ENCODE measurements at regions not wholly inside any gene's neighbourhood (a gene's known extent, or its start where the extent isn't known, plus 50 kb on each side); places are given as distances from the start of the nearest gene placed in this dataset.
A peak's percentile ranks its signal among the peaks of the same experiment; 100 is the strongest.
"Not testable (repeated sequence)": the region's sequence is repeated elsewhere in the genome, so short reads cannot be mapped to it uniquely, and the experiment has no call there.

GRCh38 chr1:221521686-221522085 is 220.2 kb downstream of the DUSP10 start:
- Histone ChIP-seq H3K9me3 (no peaks in the 10 kb centered on the region), H3K4me1 (no peaks in the 10 kb centered on the region), H3K4me3 (no peak overlapping the region), H3K27me3 (no peaks in the 10 kb centered on the region), H3K27ac (no peak overlapping the region), H3K36me3 (no peaks in the 10 kb centered on the region)
- ATAC-seq (no peak), DNase-seq (no peak)
- intact Hi-C loops (cut with DNase I) = no loop called here
- no peak for TF ChIP-seq CTCF (IDR thresholded peaks at IDR 0.05)

GRCh38 chr1:221522529-221522940 is 219.4 kb downstream of the DUSP10 start:
- no peak for DNase-seq
- Histone ChIP-seq H3K36me3 (no peaks in the 10 kb centered on the region), H3K27ac (no peak overlapping the region), H3K4me1 (no peaks in the 10 kb centered on the region), H3K9me3 (no peaks in the 10 kb centered on the region), H3K4me3 (no peak overlapping the region), H3K27me3 (no peaks in the 10 kb centered on the region)
- ATAC-seq = no peak
- no peak for TF ChIP-seq CTCF (IDR thresholded peaks at IDR 0.05)
- intact Hi-C loops (cut with DNase I) = no loop called here

DNA sequence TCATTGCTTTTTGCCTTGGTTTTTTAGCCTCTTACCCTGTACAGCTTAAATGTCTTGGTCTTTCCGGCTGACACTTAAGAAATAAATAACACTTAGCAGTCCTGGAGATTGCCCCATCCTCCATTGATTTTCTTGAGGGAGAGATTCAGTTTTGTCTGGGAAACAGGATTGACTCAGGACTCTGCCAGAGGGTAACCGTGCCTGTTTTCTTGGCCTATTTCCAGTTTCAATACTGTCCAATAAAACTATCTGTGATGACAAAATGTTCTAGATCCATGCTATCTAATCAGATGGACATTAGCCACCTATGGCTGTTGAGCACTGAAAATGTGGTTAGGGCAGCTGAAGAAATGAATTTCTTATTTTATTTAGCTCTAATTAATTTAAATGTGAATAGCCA is 216.1 kb downstream of the DUSP10 start:
- no peak for ATAC-seq
- Histone ChIP-seq H3K9me3 (no peaks in the 10 kb centered on the region), H3K4me1 (no peaks in the 10 kb centered on the region), H3K27me3 (no peaks in the 10 kb centered on the region), H3K4me3 (no peak overlapping the region), H3K36me3 (no peaks in the 10 kb centered on the region), H3K27ac (no peak overlapping the region)
- no peak for TF ChIP-seq CTCF (IDR thresholded peaks at IDR 0.05)
- DNase-seq = no peak
- intact Hi-C loops (cut with DNase I) = no loop called here

- TF ChIP-seq CTCF (IDR thresholded peaks at IDR 0.05) = no peak
- no peaks in the 10 kb centered on the region for H3K9me3 ChIP-seq
- intact Hi-C loops (cut with DNase I) = no loop called here
- H3K27me3 ChIP-seq = no peaks in the 10 kb centered on the region
- no peaks in the 10 kb centered on the region for H3K36me3 ChIP-seq
- no peaks in the 10 kb centered on the region for H3K4me1 ChIP-seq
- H3K27ac ChIP-seq = no peak overlapping the region
- H3K4me3 ChIP-seq = no peak overlapping the region
- no peak for DNase-seq
- no peak for ATAC-seq
Measured at GRCh38 chr1:221527302-221527701, 214.6 kb downstream of the DUSP10 start.

DNA sequence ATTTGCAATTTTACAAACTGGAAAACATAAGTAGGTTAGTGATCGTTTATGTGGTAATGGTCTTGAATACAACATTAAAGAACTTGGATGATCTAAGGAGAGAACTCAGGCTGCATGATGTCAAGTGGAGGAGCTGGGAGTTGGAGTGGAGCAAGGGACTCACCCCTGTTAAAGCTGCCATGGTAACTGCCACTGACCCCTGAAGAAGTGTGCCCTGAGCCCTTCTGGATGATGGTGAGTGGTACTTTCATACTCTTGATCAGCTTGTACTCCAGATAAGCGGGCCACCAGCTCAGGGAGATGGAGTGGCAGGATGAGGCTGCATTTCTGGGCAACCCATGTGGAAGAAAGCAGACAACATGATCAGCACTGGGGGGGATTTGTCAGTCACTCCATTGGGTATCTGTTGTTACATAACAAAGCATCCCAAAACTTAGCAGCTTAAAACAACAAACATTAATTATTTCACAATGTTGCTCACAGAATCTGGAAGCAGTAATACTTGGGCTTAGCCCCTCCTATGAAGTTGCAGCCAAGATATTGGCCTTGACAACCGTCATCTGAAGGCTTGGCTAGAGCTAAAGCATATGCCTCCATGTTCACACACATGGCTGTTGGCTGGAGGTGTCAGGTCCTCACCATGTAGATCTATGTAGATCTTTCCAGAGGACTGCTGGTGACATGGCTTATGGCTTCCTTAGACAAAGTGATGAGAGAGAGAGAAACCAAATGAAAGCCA is 213.8 kb downstream of the DUSP10 start:
- intact Hi-C loops (cut with DNase I) = no loop called here
- no peak overlapping the region for H3K4me3 ChIP-seq
- H3K36me3 ChIP-seq = no peaks in the 10 kb centered on the region
- H3K27ac ChIP-seq = no peak overlapping the region
- H3K9me3 ChIP-seq = no peaks in the 10 kb centered on the region
- TF ChIP-seq CTCF (IDR thresholded peaks at IDR 0.05) = no peak
- no peak for ATAC-seq
- H3K27me3 ChIP-seq = no peaks in the 10 kb centered on the region
- DNase-seq = peak in 2 of 4 donors; percentile 15 to 32
- no peaks in the 10 kb centered on the region for H3K4me1 ChIP-seq

DNA sequence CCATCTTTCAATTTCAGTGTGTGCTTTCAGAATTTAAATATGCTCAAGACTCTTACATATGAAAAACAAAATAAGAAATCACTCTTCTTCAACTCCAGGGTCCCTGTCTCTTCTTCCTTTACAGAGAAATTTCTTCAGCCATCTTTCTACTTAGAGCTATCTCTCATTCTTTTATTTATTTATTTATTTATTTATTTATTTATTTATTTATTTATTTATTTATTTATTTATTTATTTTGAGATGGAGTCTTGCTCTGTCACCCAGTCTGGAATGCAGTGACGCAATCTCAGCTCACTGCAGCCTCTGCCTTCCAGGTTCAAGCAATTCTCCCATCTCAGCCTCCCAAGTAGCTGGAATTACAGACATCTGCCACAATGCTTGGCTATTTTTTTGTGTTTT is 211.7 kb downstream of the DUSP10 start:
- ATAC-seq; intact Hi-C loops (cut with DNase I); H3K27me3 ChIP-seq; H3K27ac ChIP-seq; H3K9me3 ChIP-seq; H3K36me3 ChIP-seq; H3K4me1 ChIP-seq; H3K4me3 ChIP-seq; DNase-seq: not testable (repeated sequence)

Measured in left lung (tissue), 4 donors.